ENCODE measurements at regions not wholly inside any gene's neighbourhood (a gene's known extent, or its start where the extent isn't known, plus 50 kb on each side); places are given as distances from the start of the nearest gene placed in this dataset.

GRCh38 chrX:95728446-95728845 is 956.2 kb upstream of the DIAPH2 start:
- TF ChIP-seq CTCF (IDR thresholded peaks at IDR 0.05; ENCODE audit: low read depth, low read length) (no peak), EZH2phosphoT487 (IDR thresholded peaks at IDR 0.05; ENCODE audit: low read depth) (no peak)
